DOHH2 (cell line): ENCODE measurements at regions not wholly inside any gene's neighbourhood (a gene's known extent, or its start where the extent isn't known, plus 50 kb on each side); places are given as distances from the start of the nearest gene placed in this dataset.

ENCODE experiments used
- H3F3A ChIP-seq: fragments of 200-600 bp; sonication (generic), shearing (Covaris generic); 2 replicates; pipeline ENCODE4 v1.6.0; 2016; ENCODE audit warnings: antibody characterized with exemption, mild to moderate bottlenecking; ENCODE audit not compliant: control insufficient read depth, insufficient read depth
- H3K27ac ChIP-seq: fragments of 200-600 bp; sonication (generic); 2 replicates; pipeline ENCODE4 v1.5.1; 2014; ENCODE audit warnings: low read depth, mild to moderate bottlenecking, low read length, moderate library complexity
- H3K27me3 ChIP-seq: fragments of 200-600 bp; sonication (generic); 2 replicates; pipeline ENCODE4 v1.6.1; 2014; ENCODE audit warnings: mild to moderate bottlenecking, low read length, mixed read lengths; ENCODE audit not compliant: control insufficient read depth
- H3K36me3 ChIP-seq: fragments of 200-600 bp; sonication (generic); 2 replicates; pipeline ENCODE4 v1.6.1; 2014; ENCODE audit warnings: mild to moderate bottlenecking, low read length, moderate library complexity, mixed read lengths; ENCODE audit not compliant: control insufficient read depth
- H3K4me1 ChIP-seq: fragments of 200-600 bp; sonication (generic); 2 replicates; pipeline ENCODE4 v1.6.1; 2014; ENCODE audit warnings: mild to moderate bottlenecking, low read length, mixed read lengths; ENCODE audit not compliant: control insufficient read depth
- H3K4me2 ChIP-seq: fragments of 200-600 bp; sonication (generic); 2 replicates; pipeline ENCODE4 v1.6.0; 2014; ENCODE audit warnings: mild to moderate bottlenecking, low read length, moderate library complexity
- H3K4me3 ChIP-seq: fragments of 200-600 bp; sonication (generic); 2 replicates; pipeline ENCODE4 v1.5.1; 2014; ENCODE audit warnings: mild to moderate bottlenecking, low read length, mixed read lengths
- H3K79me2 ChIP-seq: fragments of 200-600 bp; sonication (generic); 2 replicates; pipeline ENCODE4 v1.6.1; 2014; ENCODE audit warnings: mild to moderate bottlenecking, low read length, mixed read lengths; ENCODE audit not compliant: control insufficient read depth
- H3K9me2 ChIP-seq: fragments of 200-600 bp; sonication (generic); replicated peaks from 2 replicates; pipeline ENCODE4 v1.6.1; 2014; ENCODE audit warnings: mild to moderate bottlenecking, low read length, mixed read lengths; ENCODE audit not compliant: control insufficient read depth
- H3K9me3 ChIP-seq: fragments of 200-600 bp; sonication (generic); 2 replicates; pipeline ENCODE4 v1.6.1; 2014; ENCODE audit warnings: antibody characterized with exemption, low read length, mixed read lengths; ENCODE audit not compliant: control insufficient read depth, insufficient read depth
- H4K20me1 ChIP-seq: fragments of 200-600 bp; sonication (generic); 2 replicates; pipeline ENCODE4 v1.6.0; 2014; ENCODE audit warnings: low read depth, mild to moderate bottlenecking, antibody characterized with exemption, low read length, moderate library complexity; ENCODE audit not compliant: control insufficient read depth, insufficient read depth
- EZH2phosphoT487 ChIP-seq: fragments of 200-600 bp; sonication (generic); IDR thresholded peaks from 2 replicates; pipeline ENCODE4 v1.6.1; 2017; ENCODE audit warnings: borderline replicate concordance, mild to moderate bottlenecking, antibody characterized with exemption, low read length, moderate library complexity, mixed read lengths
- TF ChIP-seq, protein P1 (sequence below): fragments of 200-600 bp; sonication (generic); IDR thresholded peaks from one replicate; pipeline ENCODE4 v1.5.1; 2014; ENCODE audit warnings: antibody characterized with exemption, mild to moderate bottlenecking, low read depth, low read length; ENCODE audit not compliant: poor library complexity, severe bottlenecking

DNA sequence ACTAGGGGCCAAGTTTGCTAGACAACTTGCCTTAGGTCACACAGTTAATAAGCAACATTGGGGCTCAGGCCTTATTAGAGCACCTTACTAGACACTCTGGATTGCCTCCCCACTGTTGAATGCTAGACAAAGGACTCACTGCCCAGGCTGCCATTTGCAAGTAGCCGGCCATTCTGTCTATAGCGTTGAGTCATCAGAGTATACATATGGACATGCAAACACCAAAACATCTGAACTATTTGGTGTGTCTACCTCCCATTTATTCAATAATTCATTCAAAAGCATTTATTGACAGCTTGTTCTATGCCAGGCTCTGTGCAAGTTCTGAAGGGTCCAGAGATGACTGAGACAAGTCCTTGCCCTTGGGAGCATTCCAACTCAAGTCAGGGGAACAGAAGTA is 181.4 kb upstream of the DPT start:
- Histone ChIP-seq H3F3A (no peaks in the 10 kb centered on the region), H3K4me3 (no peak overlapping the region), H3K27ac (no peak overlapping the region), H3K9me2 (no peaks in the 10 kb centered on the region), H3K9me3 (no peaks in the 10 kb centered on the region), H4K20me1 (no peaks in the 10 kb centered on the region), H3K27me3 (0 out of 2 replicates have a peak, but pooled peaks cover 3% of the 10 kb centered on the region), H3K4me1 (no peaks in the 10 kb centered on the region), H3K4me2 (no peak overlapping the region), H3K79me2 (no peaks in the 10 kb centered on the region), H3K36me3 (no peaks in the 10 kb centered on the region)
- TF ChIP-seq EZH2phosphoT487: no peak
- TF ChIP-seq, protein P1, sequence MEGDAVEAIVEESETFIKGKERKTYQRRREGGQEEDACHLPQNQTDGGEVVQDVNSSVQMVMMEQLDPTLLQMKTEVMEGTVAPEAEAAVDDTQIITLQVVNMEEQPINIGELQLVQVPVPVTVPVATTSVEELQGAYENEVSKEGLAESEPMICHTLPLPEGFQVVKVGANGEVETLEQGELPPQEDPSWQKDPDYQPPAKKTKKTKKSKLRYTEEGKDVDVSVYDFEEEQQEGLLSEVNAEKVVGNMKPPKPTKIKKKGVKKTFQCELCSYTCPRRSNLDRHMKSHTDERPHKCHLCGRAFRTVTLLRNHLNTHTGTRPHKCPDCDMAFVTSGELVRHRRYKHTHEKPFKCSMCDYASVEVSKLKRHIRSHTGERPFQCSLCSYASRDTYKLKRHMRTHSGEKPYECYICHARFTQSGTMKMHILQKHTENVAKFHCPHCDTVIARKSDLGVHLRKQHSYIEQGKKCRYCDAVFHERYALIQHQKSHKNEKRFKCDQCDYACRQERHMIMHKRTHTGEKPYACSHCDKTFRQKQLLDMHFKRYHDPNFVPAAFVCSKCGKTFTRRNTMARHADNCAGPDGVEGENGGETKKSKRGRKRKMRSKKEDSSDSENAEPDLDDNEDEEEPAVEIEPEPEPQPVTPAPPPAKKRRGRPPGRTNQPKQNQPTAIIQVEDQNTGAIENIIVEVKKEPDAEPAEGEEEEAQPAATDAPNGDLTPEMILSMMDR: no peak

- no peaks in the 10 kb centered on the region for H3K4me1 ChIP-seq
- 0 out of 2 replicates have a peak, but pooled peaks cover 3% of the 10 kb centered on the region for H3K27me3 ChIP-seq
- H3K79me2 ChIP-seq: no peaks in the 10 kb centered on the region
- no peak for TF ChIP-seq EZH2phosphoT487
- TF ChIP-seq, protein P1: no peak
- no peaks in the 10 kb centered on the region for H3K9me3 ChIP-seq
- H4K20me1 ChIP-seq: no peaks in the 10 kb centered on the region
- H3F3A ChIP-seq: no peaks in the 10 kb centered on the region
- no peak overlapping the region for H3K4me3 ChIP-seq
- no peaks in the 10 kb centered on the region for H3K36me3 ChIP-seq
- no peaks in the 10 kb centered on the region for H3K9me2 ChIP-seq
- no peak overlapping the region for H3K4me2 ChIP-seq
- no peak overlapping the region for H3K27ac ChIP-seq
Measured at GRCh38 chr1:168911370-168911769, 182.4 kb upstream of the DPT start.

GRCh38 chr1:168913711-168914463 is 184.9 kb upstream of the DPT start:
- Histone ChIP-seq H3F3A (no peaks in the 10 kb centered on the region), H3K36me3 (no peaks in the 10 kb centered on the region), H3K27me3 (no peaks in the 10 kb centered on the region), H3K27ac (no peak overlapping the region), H3K79me2 (no peaks in the 10 kb centered on the region), H3K9me3 (no peaks in the 10 kb centered on the region), H3K4me1 (no peaks in the 10 kb centered on the region), H4K20me1 (no peaks in the 10 kb centered on the region), H3K4me2 (no peak overlapping the region), H3K4me3 (no peak overlapping the region), H3K9me2 (no peaks in the 10 kb centered on the region)
- TF ChIP-seq EZH2phosphoT487: no peak
- TF ChIP-seq, protein P1: no peak
